Ovary (tissue), 3 donors: ENCODE measurements at regions not wholly inside any gene's neighbourhood (a gene's known extent, or its start where the extent isn't known, plus 50 kb on each side); places are given as distances from the start of the nearest gene placed in this dataset.

Source experiments
- EP300 ChIP-seq: sonication (generic); formaldehyde crosslinking; IDR thresholded peaks from one replicate; pipeline ENCODE4 v1.6.1; 2017; ENCODE audit warnings: antibody characterized with exemption
- TF ChIP-seq, protein P1 (sequence below), 3 donors: fragments of 450-650 bp in 2 of 3; fragments of 200-600 bp in 1 of 3; IDR thresholded peaks; one replicate each; pipeline versions ENCODE4 v1.5.1 to v1.8.0; 2016 to 2022; ENCODE audit warnings: antibody characterized with exemption in 3 of 3, mild to moderate bottlenecking in 1 of 3
- donor health status: DM: no; HTN: no; CAD: no.

DNA sequence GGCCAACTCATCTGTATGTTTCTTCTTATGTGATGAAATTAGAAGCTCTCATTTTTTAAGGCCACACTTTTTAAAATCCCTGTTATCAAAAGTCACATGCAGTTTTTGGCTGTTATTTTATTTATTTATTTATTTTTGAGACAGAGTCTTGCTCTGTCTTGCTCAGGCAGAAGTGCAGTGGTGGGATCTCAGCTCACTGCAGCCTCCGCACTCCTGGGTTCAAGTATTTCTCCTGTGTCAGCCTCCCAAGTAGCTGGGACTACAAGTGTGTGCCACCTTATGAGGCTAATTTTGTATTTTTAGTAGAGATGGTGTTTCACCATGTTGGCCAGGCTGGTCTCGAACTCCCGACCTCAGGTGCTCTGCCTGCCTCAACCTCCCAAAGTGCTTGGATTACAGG, 1434.5 kb downstream of the LRFN5 start:
- TF ChIP-seq, protein P1, sequence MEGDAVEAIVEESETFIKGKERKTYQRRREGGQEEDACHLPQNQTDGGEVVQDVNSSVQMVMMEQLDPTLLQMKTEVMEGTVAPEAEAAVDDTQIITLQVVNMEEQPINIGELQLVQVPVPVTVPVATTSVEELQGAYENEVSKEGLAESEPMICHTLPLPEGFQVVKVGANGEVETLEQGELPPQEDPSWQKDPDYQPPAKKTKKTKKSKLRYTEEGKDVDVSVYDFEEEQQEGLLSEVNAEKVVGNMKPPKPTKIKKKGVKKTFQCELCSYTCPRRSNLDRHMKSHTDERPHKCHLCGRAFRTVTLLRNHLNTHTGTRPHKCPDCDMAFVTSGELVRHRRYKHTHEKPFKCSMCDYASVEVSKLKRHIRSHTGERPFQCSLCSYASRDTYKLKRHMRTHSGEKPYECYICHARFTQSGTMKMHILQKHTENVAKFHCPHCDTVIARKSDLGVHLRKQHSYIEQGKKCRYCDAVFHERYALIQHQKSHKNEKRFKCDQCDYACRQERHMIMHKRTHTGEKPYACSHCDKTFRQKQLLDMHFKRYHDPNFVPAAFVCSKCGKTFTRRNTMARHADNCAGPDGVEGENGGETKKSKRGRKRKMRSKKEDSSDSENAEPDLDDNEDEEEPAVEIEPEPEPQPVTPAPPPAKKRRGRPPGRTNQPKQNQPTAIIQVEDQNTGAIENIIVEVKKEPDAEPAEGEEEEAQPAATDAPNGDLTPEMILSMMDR (IDR thresholded peaks at IDR 0.05): no peak
- no peak for TF ChIP-seq EP300
